ENCODE measurements at regions not wholly inside any gene's neighbourhood (a gene's known extent, or its start where the extent isn't known, plus 50 kb on each side); places are given as distances from the start of the nearest gene placed in this dataset.

DNA sequence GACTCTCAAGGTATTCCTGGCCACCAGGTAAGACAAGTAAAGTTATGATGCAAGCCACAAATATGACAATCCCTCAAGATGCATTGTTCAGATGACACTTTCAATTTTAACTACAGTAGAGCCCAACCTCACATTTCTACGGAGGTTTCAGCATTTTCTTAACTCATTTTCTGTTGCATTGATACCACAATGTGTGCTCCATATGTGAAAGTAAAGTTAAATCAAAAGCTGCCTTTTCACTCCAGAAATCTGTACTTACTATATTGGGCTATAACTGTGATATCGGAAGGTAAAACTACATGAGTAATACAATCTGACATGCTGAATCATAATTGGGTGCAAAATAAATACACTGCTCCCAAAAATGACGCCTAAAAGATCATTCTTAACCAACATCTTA, 333.6 kb upstream of the MEF2C start:
- Histone ChIP-seq H3K4me1 (ENCODE audit: insufficient read depth) (no peaks in the 10 kb centered on the region), H3K4me3 (ENCODE audit: low read depth, low read length) (no peak overlapping the region), H3K36me3 (ENCODE audit: insufficient read depth) (no peaks in the 10 kb centered on the region), H3K27ac (ENCODE audit: low read depth) (no peak overlapping the region)
- WGBS: 94% methylated on average over 3 of the region's 3 CpGs
- no peak for DNase-seq (ENCODE audit: extremely low spot score)

- Histone ChIP-seq H3K36me3 (ENCODE audit: insufficient read depth) (no peaks in the 10 kb centered on the region), H3K4me1 (ENCODE audit: insufficient read depth) (no peaks in the 10 kb centered on the region), H3K27ac (ENCODE audit: low read depth) (no peak overlapping the region), H3K4me3 (ENCODE audit: low read depth, low read length) (no peak overlapping the region)
- WGBS: 45% methylated on average over 1 of the region's 1 CpG
- no peak for DNase-seq (ENCODE audit: extremely low spot score)
Observed at GRCh38 chr5:89213573-89213972, 330.6 kb upstream of the MEF2C start.

DNA sequence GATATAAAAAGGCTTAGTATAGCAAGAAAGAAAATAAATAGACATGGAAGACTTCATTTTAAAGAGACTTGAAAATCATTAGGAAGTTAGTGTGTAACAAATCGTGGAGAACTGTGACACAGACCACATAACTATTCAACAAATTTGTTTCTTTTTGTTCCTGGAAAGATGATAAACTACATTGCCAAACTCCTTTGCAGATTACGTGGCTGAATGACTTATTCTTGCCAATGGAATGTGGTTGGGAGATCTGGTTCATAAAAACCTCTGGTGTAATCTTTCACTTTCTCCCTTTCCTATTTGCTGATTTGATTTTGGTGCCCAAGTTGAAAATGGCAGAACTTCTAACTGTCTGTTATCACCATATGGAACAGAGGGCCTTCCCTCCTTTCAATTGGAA, 328.9 kb upstream of the MEF2C start:
- H3K27ac ChIP-seq (ENCODE audit: low read depth): no peak overlapping the region
- 41% methylated on average over 2 of the region's 2 CpGs for WGBS
- H3K4me3 ChIP-seq (ENCODE audit: low read depth, low read length): no peak overlapping the region
- no peaks in the 10 kb centered on the region for H3K36me3 ChIP-seq (ENCODE audit: insufficient read depth)
- H3K4me1 ChIP-seq (ENCODE audit: insufficient read depth): no peaks in the 10 kb centered on the region
- no peak for DNase-seq (ENCODE audit: extremely low spot score)

GRCh38 chr5:89208811-89209210, 325.8 kb upstream of the MEF2C start:
- no peak overlapping the region for H3K27ac ChIP-seq (ENCODE audit: low read depth)

GRCh38 chr5:89208392-89208791, 325.4 kb upstream of the MEF2C start:
- no peak for DNase-seq (ENCODE audit: extremely low spot score)
- Histone ChIP-seq H3K27ac (ENCODE audit: low read depth) (no peak overlapping the region), H3K4me3 (ENCODE audit: low read depth, low read length) (no peak overlapping the region), H3K4me1 (ENCODE audit: insufficient read depth) (no peaks in the 10 kb centered on the region), H3K36me3 (ENCODE audit: insufficient read depth) (no peaks in the 10 kb centered on the region)

More at GRCh38 chr5:89208811-89209210, 325.8 kb upstream of the MEF2C start:
- H3K4me1 ChIP-seq (ENCODE audit: insufficient read depth): no peaks in the 10 kb centered on the region
- H3K36me3 ChIP-seq (ENCODE audit: insufficient read depth): no peaks in the 10 kb centered on the region
- H3K4me3 ChIP-seq (ENCODE audit: low read depth, low read length): no peak overlapping the region
- no peak for DNase-seq (ENCODE audit: extremely low spot score)
- 77% methylated on average over 2 of the region's 2 CpGs for WGBS

DNA sequence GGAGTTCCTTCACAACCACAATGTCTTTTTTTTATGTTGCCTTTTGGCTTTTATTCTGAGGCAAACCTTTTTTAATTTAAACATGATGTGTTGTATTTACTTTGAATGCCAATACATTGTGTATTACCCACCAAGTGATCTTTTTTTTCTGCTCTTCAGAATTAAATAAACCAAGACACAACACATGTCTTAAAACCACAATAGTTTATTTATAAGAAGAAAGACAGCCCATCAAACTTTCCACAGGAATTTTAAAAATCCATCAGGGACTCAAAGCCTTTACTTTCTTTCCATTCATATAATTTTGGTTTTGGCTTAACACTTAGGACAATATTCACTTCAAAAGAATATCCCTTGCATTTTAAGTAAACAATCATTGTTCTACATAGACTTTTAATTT, 321.8 kb upstream of the MEF2C start:
- no peak overlapping the region for H3K4me3 ChIP-seq (ENCODE audit: low read depth, low read length)
- no peaks in the 10 kb centered on the region for H3K4me1 ChIP-seq (ENCODE audit: insufficient read depth)
- no peaks in the 10 kb centered on the region for H3K36me3 ChIP-seq (ENCODE audit: insufficient read depth)
- no peak overlapping the region for H3K27ac ChIP-seq (ENCODE audit: low read depth)
- no peak for DNase-seq (ENCODE audit: extremely low spot score)

GRCh38 chr5:89203611-89204010, 320.6 kb upstream of the MEF2C start:
- DNase-seq (ENCODE audit: extremely low spot score): no peak
- H3K4me3 ChIP-seq (ENCODE audit: low read depth, low read length): no peak overlapping the region
- no peaks in the 10 kb centered on the region for H3K36me3 ChIP-seq (ENCODE audit: insufficient read depth)
- H3K27ac ChIP-seq (ENCODE audit: low read depth): no peak overlapping the region
- no peaks in the 10 kb centered on the region for H3K4me1 ChIP-seq (ENCODE audit: insufficient read depth)
- 87% methylated on average over 2 of the region's 2 CpGs for WGBS

DNA sequence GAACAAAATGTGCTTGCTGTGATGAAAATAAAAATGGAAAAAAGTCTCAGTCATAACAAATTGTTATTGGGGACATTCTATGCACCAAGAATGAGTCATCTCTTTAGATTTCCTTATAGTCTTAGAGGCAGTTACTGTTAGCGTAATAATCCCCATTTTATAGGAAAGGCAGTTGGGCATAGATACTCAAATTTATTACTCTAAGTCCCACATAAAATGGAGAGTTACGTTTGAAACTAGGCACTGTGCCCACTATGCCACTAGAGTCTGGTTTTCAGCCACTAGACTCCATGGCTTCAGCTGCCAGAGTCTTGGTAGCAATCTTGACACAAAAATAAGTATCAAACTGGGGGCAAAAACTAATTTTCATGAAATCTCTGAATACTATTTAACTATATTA, 317.9 kb upstream of the MEF2C start:
- H3K27ac ChIP-seq (ENCODE audit: low read depth): no peak overlapping the region
- DNase-seq (ENCODE audit: extremely low spot score): no peak
- no peak overlapping the region for H3K4me3 ChIP-seq (ENCODE audit: low read depth, low read length)
- WGBS: 80% methylated on average over 2 of the region's 2 CpGs
- H3K36me3 ChIP-seq (ENCODE audit: insufficient read depth): no peaks in the 10 kb centered on the region
- no peaks in the 10 kb centered on the region for H3K4me1 ChIP-seq (ENCODE audit: insufficient read depth)

DNA sequence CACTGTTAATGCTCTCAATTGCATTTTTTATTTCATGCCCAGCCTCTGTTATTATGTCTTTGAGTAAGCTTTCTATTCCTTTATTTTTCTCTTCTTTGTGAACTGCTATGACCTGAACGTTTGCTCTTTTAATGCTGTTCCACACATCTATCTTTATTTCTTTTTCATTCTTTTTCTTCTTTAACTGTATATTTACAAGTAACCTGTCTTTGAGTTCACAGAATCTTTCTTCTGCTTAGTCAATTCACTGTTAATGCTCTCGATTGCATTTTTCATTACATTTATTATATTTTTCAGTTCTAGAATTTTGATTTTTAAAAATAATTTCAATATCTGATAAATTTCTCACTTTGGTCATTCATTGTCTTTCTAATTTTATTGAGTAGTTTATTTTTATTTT, 316.3 kb upstream of the MEF2C start:
- Histone ChIP-seq H3K4me3 (ENCODE audit: low read depth, low read length) (no peak overlapping the region), H3K4me1 (ENCODE audit: insufficient read depth) (no peaks in the 10 kb centered on the region), H3K27ac (ENCODE audit: low read depth) (no peak overlapping the region), H3K36me3 (ENCODE audit: insufficient read depth) (no peaks in the 10 kb centered on the region)
- 91% methylated on average over 2 of the region's 2 CpGs for WGBS
- DNase-seq (ENCODE audit: extremely low spot score): no peak

DNA sequence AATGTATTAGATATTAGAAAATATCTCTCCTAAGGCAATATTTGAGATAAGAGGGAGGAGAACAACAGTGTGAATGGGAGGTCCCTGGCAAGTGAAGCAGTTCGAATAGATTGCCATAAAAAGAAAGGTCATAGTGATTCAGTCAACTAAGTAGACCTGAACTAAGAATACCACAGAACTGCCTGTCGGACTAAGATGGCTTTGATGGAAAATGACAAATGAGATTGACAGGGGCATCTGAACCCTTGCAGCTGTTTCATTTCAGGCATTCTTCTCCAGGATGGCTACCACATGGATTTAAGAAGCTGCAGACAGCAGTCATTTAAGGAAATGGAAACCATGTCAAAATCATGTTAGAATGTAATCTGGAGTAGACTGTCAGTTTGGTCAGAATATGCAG, 308.4 kb upstream of the MEF2C start:
- Histone ChIP-seq H3K36me3 (ENCODE audit: insufficient read depth) (no peaks in the 10 kb centered on the region), H3K27ac (ENCODE audit: low read depth) (no peak overlapping the region), H3K4me3 (ENCODE audit: low read depth, low read length) (no peak overlapping the region), H3K4me1 (ENCODE audit: insufficient read depth) (no peaks in the 10 kb centered on the region)
- no peak for DNase-seq (ENCODE audit: extremely low spot score)
- WGBS: 87% methylated on average over 2 of the region's 2 CpGs

- H3K4me3 ChIP-seq (ENCODE audit: low read depth, low read length): no peak overlapping the region
- no peaks in the 10 kb centered on the region for H3K36me3 ChIP-seq (ENCODE audit: insufficient read depth)
- no peak overlapping the region for H3K27ac ChIP-seq (ENCODE audit: low read depth)
- no peaks in the 10 kb centered on the region for H3K4me1 ChIP-seq (ENCODE audit: insufficient read depth)
- 94% methylated on average over 3 of the region's 3 CpGs for WGBS
- DNase-seq (ENCODE audit: extremely low spot score): no peak
Observed at GRCh38 chr5:89190515-89191265, 307.7 kb upstream of the MEF2C start.

DNA sequence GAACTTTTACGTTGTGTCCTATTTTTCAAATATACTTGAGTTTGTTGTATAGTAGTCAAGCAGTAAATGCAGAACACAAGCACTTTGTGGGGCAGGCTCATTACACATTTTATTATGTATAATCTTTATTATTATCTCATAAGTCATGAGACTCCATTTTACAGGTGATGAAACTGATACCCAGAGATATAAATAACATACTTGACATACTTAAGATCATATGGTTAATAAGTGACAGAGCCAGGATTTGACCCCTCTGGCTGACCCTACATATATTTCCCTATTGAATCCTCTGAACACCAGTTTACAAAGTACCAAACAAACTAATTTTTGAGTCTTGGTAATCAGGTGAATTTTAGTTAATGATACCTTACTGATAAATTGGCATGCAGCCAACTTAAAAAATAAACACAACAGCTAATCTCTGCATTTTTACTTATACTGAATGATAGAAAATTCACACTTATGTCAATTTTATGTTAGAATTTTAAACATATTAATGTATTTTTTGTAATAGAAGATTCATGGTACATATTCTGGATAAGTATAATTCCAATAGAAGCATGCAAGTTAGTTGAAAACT, 305.0 kb upstream of the MEF2C start:
- Histone ChIP-seq H3K4me1 (ENCODE audit: insufficient read depth) (no peaks in the 10 kb centered on the region), H3K27ac (ENCODE audit: low read depth) (no peak overlapping the region), H3K4me3 (ENCODE audit: low read depth, low read length) (no peak overlapping the region), H3K36me3 (ENCODE audit: insufficient read depth) (no peaks in the 10 kb centered on the region)
- WGBS: 89% methylated on average over 1 of the region's 1 CpG
- no peak for DNase-seq (ENCODE audit: extremely low spot score)

- Histone ChIP-seq H3K4me3 (ENCODE audit: low read depth, low read length) (no peak overlapping the region), H3K36me3 (ENCODE audit: insufficient read depth) (no peaks in the 10 kb centered on the region), H3K27ac (ENCODE audit: low read depth) (no peak overlapping the region), H3K4me1 (ENCODE audit: insufficient read depth) (no peaks in the 10 kb centered on the region)
- no peak for DNase-seq (ENCODE audit: extremely low spot score)
Observed at GRCh38 chr5:89187268-89187667, 304.3 kb upstream of the MEF2C start.

DNA sequence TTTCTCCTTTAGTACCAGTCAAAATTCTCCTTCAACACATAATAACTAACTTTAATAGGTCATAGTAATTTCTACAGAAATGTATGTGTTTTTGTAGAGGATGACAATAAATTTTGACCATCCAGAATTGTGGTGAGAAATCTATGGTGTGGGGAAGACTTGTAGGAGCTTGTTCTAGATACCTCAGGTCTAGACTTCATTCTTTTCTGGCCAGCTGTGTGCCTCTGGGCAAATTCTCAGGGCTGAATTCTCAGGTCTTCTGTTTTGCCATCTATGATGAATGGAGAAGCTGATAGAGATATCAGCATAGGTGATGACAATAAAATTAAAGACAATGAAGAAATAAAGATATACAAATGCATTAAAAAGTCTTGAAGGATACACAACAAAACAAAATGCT, 298.6 kb upstream of the MEF2C start:
- Histone ChIP-seq H3K27ac (ENCODE audit: low read depth) (no peak overlapping the region), H3K4me3 (ENCODE audit: low read depth, low read length) (no peak overlapping the region), H3K4me1 (ENCODE audit: insufficient read depth) (no peaks in the 10 kb centered on the region), H3K36me3 (ENCODE audit: insufficient read depth) (no peaks in the 10 kb centered on the region)
- no peak for DNase-seq (ENCODE audit: extremely low spot score)

DNA sequence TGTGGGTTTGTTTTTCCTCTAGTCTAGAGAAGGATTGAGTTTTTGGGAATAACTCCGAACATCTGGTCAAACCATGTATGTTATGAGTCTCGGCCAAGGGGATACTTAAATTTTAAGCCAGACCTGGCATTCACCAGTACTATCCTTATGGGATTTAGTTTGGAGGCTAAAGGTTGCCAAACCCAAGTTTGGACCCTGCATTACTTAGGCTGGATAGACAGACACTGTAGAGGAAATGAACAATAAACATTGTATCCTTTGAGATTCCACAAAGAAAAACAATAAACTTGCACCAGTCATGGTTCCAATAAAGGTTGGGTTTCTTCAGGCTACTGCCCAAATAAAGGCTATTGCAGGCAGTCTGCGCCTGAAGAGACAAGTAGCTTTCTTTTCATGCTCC, 296.7 kb upstream of the MEF2C start:
- WGBS: 67% methylated on average over 3 of the region's 3 CpGs
- no peak overlapping the region for H3K4me3 ChIP-seq (ENCODE audit: low read depth, low read length)
- H3K36me3 ChIP-seq (ENCODE audit: insufficient read depth): no peaks in the 10 kb centered on the region
- H3K4me1 ChIP-seq (ENCODE audit: insufficient read depth): no peaks in the 10 kb centered on the region
- H3K27ac ChIP-seq (ENCODE audit: low read depth): no peak overlapping the region
- DNase-seq (ENCODE audit: extremely low spot score): no peak

All from urinary bladder (tissue), 3 donors.